ENCODE measurements at regions not wholly inside any gene's neighbourhood (a gene's known extent, or its start where the extent isn't known, plus 50 kb on each side); places are given as distances from the start of the nearest gene placed in this dataset.

GRCh38 chr5:125291447-125291846 is 545.0 kb upstream of the ZNF608 start:
- intact Hi-C loops (cut with micrococcal nuclease): no loop called here
- peaks cover 10% of the 10 kb centered on the region for H3K4me1 ChIP-seq
- no peaks in the 10 kb centered on the region for H3K27me3 ChIP-seq (ENCODE audit: low read depth)
- no peaks in the 10 kb centered on the region for H3K36me3 ChIP-seq
- no peak for DNase-seq
- H3K4me3 ChIP-seq: no peak overlapping the region
- no peak overlapping the region for H3K27ac ChIP-seq (replicated peaks)
- no peaks in the 10 kb centered on the region for H3K9me3 ChIP-seq (replicated peaks)
- TF ChIP-seq, protein P1, sequence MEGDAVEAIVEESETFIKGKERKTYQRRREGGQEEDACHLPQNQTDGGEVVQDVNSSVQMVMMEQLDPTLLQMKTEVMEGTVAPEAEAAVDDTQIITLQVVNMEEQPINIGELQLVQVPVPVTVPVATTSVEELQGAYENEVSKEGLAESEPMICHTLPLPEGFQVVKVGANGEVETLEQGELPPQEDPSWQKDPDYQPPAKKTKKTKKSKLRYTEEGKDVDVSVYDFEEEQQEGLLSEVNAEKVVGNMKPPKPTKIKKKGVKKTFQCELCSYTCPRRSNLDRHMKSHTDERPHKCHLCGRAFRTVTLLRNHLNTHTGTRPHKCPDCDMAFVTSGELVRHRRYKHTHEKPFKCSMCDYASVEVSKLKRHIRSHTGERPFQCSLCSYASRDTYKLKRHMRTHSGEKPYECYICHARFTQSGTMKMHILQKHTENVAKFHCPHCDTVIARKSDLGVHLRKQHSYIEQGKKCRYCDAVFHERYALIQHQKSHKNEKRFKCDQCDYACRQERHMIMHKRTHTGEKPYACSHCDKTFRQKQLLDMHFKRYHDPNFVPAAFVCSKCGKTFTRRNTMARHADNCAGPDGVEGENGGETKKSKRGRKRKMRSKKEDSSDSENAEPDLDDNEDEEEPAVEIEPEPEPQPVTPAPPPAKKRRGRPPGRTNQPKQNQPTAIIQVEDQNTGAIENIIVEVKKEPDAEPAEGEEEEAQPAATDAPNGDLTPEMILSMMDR (IDR thresholded peaks at IDR 0.05; ENCODE audit: borderline replicate concordance): no peak

DNA sequence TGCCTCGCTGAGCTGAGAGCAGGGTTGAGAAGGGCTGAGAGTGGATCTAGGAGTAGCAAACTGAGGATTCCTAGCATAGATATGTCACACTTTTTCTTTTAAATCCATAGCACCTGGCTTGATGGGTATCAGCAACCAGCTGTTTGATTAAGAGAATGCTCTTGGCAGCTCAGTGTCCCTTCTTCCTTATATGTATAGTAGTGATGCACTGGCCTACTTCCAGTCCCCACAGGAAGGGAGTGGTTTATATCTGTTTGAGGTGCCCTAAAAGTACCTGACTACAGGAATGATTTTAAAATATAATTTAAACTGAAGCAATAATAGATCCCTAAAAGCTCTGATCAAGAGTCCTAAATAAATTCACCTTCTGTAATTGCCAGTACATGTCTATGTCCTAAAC is 546.8 kb upstream of the ZNF608 start:
- no peak overlapping the region for H3K4me3 ChIP-seq
- peaks cover 11% of the 10 kb centered on the region for H3K4me1 ChIP-seq
- H3K36me3 ChIP-seq: no peaks in the 10 kb centered on the region
- no peak for DNase-seq
- H3K27me3 ChIP-seq (ENCODE audit: low read depth): no peaks in the 10 kb centered on the region
- H3K27ac ChIP-seq (replicated peaks): no peak overlapping the region
- TF ChIP-seq, protein P1 (IDR thresholded peaks at IDR 0.05; ENCODE audit: borderline replicate concordance): no peak
- H3K9me3 ChIP-seq (replicated peaks): no peaks in the 10 kb centered on the region
- intact Hi-C loops (cut with micrococcal nuclease): no loop called here

DNA sequence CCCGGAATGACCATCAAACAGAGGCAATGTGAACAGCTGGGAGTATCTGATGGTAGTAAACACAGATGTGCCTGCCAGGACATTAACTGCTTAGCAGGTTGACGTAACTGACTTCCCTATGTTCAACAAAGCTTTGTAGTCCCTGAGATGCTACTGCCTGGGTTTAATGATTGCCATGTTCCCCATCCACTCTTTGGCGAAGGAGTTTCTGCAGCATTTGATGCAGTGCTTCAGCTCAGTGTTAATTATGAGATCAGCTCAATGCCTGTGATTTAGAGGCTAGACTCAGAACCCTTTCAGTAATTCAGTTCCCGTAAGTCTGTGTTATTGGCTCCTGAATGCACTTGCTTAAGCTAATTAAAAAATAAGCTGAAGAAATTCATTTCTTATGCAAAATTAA is 547.3 kb upstream of the ZNF608 start:
- H3K4me1 ChIP-seq: peaks cover 16% of the 10 kb centered on the region
- TF ChIP-seq, protein P1 (IDR thresholded peaks at IDR 0.05; ENCODE audit: borderline replicate concordance): no peak
- intact Hi-C loops (cut with micrococcal nuclease): no loop called here
- no peak overlapping the region for H3K27ac ChIP-seq (replicated peaks)
- no peaks in the 10 kb centered on the region for H3K9me3 ChIP-seq (replicated peaks)
- no peaks in the 10 kb centered on the region for H3K27me3 ChIP-seq (ENCODE audit: low read depth)
- no peak for DNase-seq
- no peaks in the 10 kb centered on the region for H3K36me3 ChIP-seq
- H3K4me3 ChIP-seq: no peak overlapping the region

DNA sequence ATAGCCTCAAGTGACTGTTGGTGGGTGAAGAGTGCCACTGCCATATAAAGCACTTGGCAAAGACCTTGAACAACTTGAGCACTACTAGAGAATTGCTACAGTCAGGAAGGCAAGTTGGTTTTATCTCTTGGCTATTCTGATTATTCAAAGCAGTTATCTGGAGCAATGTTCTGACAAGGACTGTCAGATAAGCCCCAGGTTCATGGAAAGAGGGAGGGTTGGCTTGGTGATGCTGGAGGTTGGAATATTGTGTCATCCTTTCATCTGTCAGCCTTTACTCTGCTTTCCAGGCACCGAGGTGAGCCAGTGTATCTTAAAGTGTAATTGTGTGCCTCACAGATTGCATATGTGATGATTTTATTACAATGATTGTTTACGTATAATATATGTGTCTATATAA is 548.4 kb upstream of the ZNF608 start:
- TF ChIP-seq, protein P1 (IDR thresholded peaks at IDR 0.05; ENCODE audit: borderline replicate concordance): no peak
- intact Hi-C loops (cut with micrococcal nuclease): no loop called here

DNA sequence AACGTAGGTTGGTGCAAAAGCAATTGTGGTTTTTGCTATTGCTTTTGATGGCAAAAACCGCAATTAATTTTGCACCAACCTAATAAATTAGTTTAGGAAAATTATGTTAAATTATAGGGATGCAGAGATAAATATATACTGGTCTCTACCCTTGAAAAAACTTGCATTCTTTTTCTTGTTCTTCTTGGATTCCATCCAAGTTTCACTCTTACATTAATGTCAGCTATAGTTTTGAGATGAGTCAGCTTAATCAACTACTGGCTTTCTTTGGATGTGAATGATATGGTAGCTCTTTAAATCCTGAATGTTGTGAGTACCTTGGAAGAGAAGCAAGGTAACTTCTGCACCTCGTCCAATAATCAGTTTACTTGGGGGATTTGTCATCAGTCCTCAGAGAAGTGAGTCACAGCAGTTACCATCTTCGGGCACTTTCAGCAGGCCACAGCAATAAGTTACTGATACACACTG is 549.0 kb upstream of the ZNF608 start:
- H3K27me3 ChIP-seq (ENCODE audit: low read depth): no peaks in the 10 kb centered on the region
- DNase-seq: no peak
- no peaks in the 10 kb centered on the region for H3K9me3 ChIP-seq (replicated peaks)
- H3K27ac ChIP-seq (replicated peaks): no peak overlapping the region
- H3K4me3 ChIP-seq: no peak overlapping the region
- TF ChIP-seq, protein P1 (IDR thresholded peaks at IDR 0.05; ENCODE audit: borderline replicate concordance): no peak
- peaks cover 21% of the 10 kb centered on the region for H3K4me1 ChIP-seq
- intact Hi-C loops (cut with micrococcal nuclease): no loop called here
- H3K36me3 ChIP-seq: no peaks in the 10 kb centered on the region

More for the DNA sequence above, 548.4 kb upstream of the ZNF608 start:
- no peaks in the 10 kb centered on the region for H3K9me3 ChIP-seq (replicated peaks)
- no peaks in the 10 kb centered on the region for H3K27me3 ChIP-seq (ENCODE audit: low read depth)
- H3K4me3 ChIP-seq: no peak overlapping the region
- H3K4me1 ChIP-seq: peaks cover 21% of the 10 kb centered on the region
- H3K36me3 ChIP-seq: no peaks in the 10 kb centered on the region
- DNase-seq: no peak
- no peak overlapping the region for H3K27ac ChIP-seq (replicated peaks)

DNA sequence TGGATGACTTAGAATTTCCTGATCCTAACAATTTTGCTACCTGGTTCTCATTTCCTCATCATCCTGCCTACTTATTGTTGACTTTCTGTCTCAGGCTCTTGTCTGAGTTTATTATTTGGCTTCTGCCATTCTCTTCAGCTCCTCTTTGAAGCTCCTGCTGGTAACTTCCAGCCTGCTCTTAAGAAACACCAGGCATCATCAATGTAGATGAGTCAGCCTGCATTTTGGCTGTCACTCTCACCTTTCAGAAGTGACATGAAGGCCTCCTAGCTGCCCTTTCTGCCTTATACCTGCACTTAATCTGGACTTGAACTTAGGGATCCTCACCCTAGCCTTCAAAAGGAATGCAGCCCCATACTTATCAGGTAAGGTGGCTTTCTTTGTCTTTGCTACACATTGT is 551.8 kb upstream of the ZNF608 start:
- intact Hi-C loops (cut with micrococcal nuclease): no loop called here
- DNase-seq: no peak
- Histone ChIP-seq H3K27ac (replicated peaks) (no peak overlapping the region), H3K9me3 (replicated peaks) (no peaks in the 10 kb centered on the region), H3K4me1 (peaks cover 21% of the 10 kb centered on the region), H3K27me3 (ENCODE audit: low read depth) (no peaks in the 10 kb centered on the region), H3K36me3 (no peaks in the 10 kb centered on the region), H3K4me3 (no peak overlapping the region)
- TF ChIP-seq, protein P1 (IDR thresholded peaks at IDR 0.05; ENCODE audit: borderline replicate concordance): no peak

Measured in left ventricle myocardium inferior (tissue), 1 donor.